ENCODE measurements at regions not wholly inside any gene's neighbourhood (a gene's known extent, or its start where the extent isn't known, plus 50 kb on each side); places are given as distances from the start of the nearest gene placed in this dataset.

- TF ChIP-seq EZH2 (IDR thresholded peaks at IDR 0.05; ENCODE audit: borderline replicate concordance, insufficient read depth, low read depth, low read length, poor library complexity, severe bottlenecking): no peak
- TF ChIP-seq, protein P1, sequence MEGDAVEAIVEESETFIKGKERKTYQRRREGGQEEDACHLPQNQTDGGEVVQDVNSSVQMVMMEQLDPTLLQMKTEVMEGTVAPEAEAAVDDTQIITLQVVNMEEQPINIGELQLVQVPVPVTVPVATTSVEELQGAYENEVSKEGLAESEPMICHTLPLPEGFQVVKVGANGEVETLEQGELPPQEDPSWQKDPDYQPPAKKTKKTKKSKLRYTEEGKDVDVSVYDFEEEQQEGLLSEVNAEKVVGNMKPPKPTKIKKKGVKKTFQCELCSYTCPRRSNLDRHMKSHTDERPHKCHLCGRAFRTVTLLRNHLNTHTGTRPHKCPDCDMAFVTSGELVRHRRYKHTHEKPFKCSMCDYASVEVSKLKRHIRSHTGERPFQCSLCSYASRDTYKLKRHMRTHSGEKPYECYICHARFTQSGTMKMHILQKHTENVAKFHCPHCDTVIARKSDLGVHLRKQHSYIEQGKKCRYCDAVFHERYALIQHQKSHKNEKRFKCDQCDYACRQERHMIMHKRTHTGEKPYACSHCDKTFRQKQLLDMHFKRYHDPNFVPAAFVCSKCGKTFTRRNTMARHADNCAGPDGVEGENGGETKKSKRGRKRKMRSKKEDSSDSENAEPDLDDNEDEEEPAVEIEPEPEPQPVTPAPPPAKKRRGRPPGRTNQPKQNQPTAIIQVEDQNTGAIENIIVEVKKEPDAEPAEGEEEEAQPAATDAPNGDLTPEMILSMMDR (IDR thresholded peaks at IDR 0.05): no peak
- H3K79me2 ChIP-seq (ENCODE audit: control insufficient read depth, insufficient read depth, low read length): no peaks in the 10 kb centered on the region
- no peak overlapping the region for H3K27ac Mint-ChIP-seq
- no peak overlapping the region for H3K4me3 Mint-ChIP-seq
- DNase-seq (no peak), ATAC-seq (ENCODE audit: low read depth) (no peak)
- H3K27ac ChIP-seq (ENCODE audit: low read length in 2 of 2): no peak overlapping the region
- peaks cover 0 to 2% (median 0%) of the 10 kb centered on the region in 4 experiments for H3K27me3 ChIP-seq (replicated peaks in 1 of 4; ENCODE audit: control extremely low read depth in 1 of 4, control insufficient read depth in 3 of 4, insufficient read depth in 4 of 4, low read length in 3 of 4)
- H3K4me2 ChIP-seq (replicated peaks; ENCODE audit: low read depth, low read length, poor library complexity, severe bottlenecking): no peak overlapping the region
- H3K4me1 Mint-ChIP-seq: no peaks in the 10 kb centered on the region
- no peaks in the 10 kb centered on the region for H3K9me3 ChIP-seq (ENCODE audit: control extremely low read depth in 1 of 3, control insufficient read depth in 2 of 3, insufficient read depth in 1 of 3, low read length in 2 of 3)
- WGBS (ENCODE audit: insufficient coverage): 48% methylated on average over 2 of the region's 3 CpGs
- H3K36me3 ChIP-seq (replicated peaks in 1 of 2; ENCODE audit: control extremely low read depth in 1 of 2, control insufficient read depth in 1 of 2, extremely low read depth in 1 of 2, insufficient read depth in 2 of 2, low read length in 1 of 2): no peaks in the 10 kb centered on the region
- no peaks in the 10 kb centered on the region for H4K20me1 ChIP-seq (ENCODE audit: control insufficient read depth, insufficient read depth, low read length, poor library complexity, severe bottlenecking)
- CTCF ChIA-PET: no interaction called here
- H3K9ac ChIP-seq (ENCODE audit: low read length): no peak overlapping the region
- H3K4me1 ChIP-seq (ENCODE audit: control insufficient read depth in 2 of 2, insufficient read depth in 2 of 2, low read length in 2 of 2): no peaks in the 10 kb centered on the region
- H2AFZ ChIP-seq (ENCODE audit: insufficient read depth, low read depth, low read length, poor library complexity, severe bottlenecking): no peak overlapping the region
- peaks cover 10% of the 10 kb centered on the region for H3K27me3 Mint-ChIP-seq
- intact Hi-C loops (cut with micrococcal nuclease): no loop called here
- POLR2A ChIA-PET: no interaction called here
- H3K4me3 ChIP-seq (ENCODE audit: control extremely low read depth in 1 of 5, extremely low read depth in 1 of 5, insufficient read depth in 1 of 5, low read depth in 2 of 5, low read length in 4 of 5): no peak overlapping the region
- H3K9me3 Mint-ChIP-seq (ENCODE audit: insufficient read depth): no peaks in the 10 kb centered on the region
Observed at GRCh38 chr2:16430846-16431245, 234.8 kb downstream of the CYRIA start.

GRCh38 chr2:16429431-16430145 is 236.0 kb downstream of the CYRIA start:
- H3K27me3 ChIP-seq (replicated peaks in 1 of 4; ENCODE audit: control extremely low read depth in 1 of 4, control insufficient read depth in 3 of 4, insufficient read depth in 4 of 4, low read length in 3 of 4): peaks cover 0 to 2% (median 0%) of the 10 kb centered on the region in 4 experiments
- no peak overlapping the region for H3K4me3 ChIP-seq (ENCODE audit: control extremely low read depth in 1 of 5, extremely low read depth in 1 of 5, insufficient read depth in 1 of 5, low read depth in 2 of 5, low read length in 4 of 5)
- no peak overlapping the region for H3K4me2 ChIP-seq (replicated peaks; ENCODE audit: low read depth, low read length, poor library complexity, severe bottlenecking)
- no peaks in the 10 kb centered on the region for H3K79me2 ChIP-seq (ENCODE audit: control insufficient read depth, insufficient read depth, low read length)
- no peaks in the 10 kb centered on the region for H3K36me3 ChIP-seq (replicated peaks in 1 of 2; ENCODE audit: control extremely low read depth in 1 of 2, control insufficient read depth in 1 of 2, extremely low read depth in 1 of 2, insufficient read depth in 2 of 2, low read length in 1 of 2)
- H3K4me3 Mint-ChIP-seq: no peak overlapping the region
- no peaks in the 10 kb centered on the region for H3K9me3 ChIP-seq (ENCODE audit: control extremely low read depth in 1 of 3, control insufficient read depth in 2 of 3, insufficient read depth in 1 of 3, low read length in 2 of 3)
- H3K27ac ChIP-seq (ENCODE audit: low read length in 2 of 2): no peak overlapping the region
- no peaks in the 10 kb centered on the region for H3K9me3 Mint-ChIP-seq (ENCODE audit: insufficient read depth)
- no peaks in the 10 kb centered on the region for H3K4me1 Mint-ChIP-seq
- H2AFZ ChIP-seq (ENCODE audit: insufficient read depth, low read depth, low read length, poor library complexity, severe bottlenecking): no peak overlapping the region
- intact Hi-C loops (cut with micrococcal nuclease): no loop called here
- H3K27ac Mint-ChIP-seq: no peak overlapping the region
- no peaks in the 10 kb centered on the region for H4K20me1 ChIP-seq (ENCODE audit: control insufficient read depth, insufficient read depth, low read length, poor library complexity, severe bottlenecking)
- TF ChIP-seq, protein P1 (IDR thresholded peaks at IDR 0.05): no peak
- no peak for TF ChIP-seq EZH2 (IDR thresholded peaks at IDR 0.05; ENCODE audit: borderline replicate concordance, insufficient read depth, low read depth, low read length, poor library complexity, severe bottlenecking)
- ChIA-PET POLR2A (no interaction called here), CTCF (no interaction called here)
- WGBS (ENCODE audit: insufficient coverage): 25% methylated on average over 1 of the region's 2 CpGs
- peaks cover 10% of the 10 kb centered on the region for H3K27me3 Mint-ChIP-seq
- H3K9ac ChIP-seq (ENCODE audit: low read length): no peak overlapping the region
- ATAC-seq (ENCODE audit: low read depth) (no peak), DNase-seq (no peak)
- no peaks in the 10 kb centered on the region for H3K4me1 ChIP-seq (ENCODE audit: control insufficient read depth in 2 of 2, insufficient read depth in 2 of 2, low read length in 2 of 2)

Data from B cell (primary cell).